Endothelial cell of umbilical vein (primary cell): ENCODE measurements at regions not wholly inside any gene's neighbourhood (a gene's known extent, or its start where the extent isn't known, plus 50 kb on each side); places are given as distances from the start of the nearest gene placed in this dataset.

Experiments
- BruUV-seq: library from RNA; stranded (reverse); fragments of 400-500 nt; replicated peaks from 2 replicates; lab custom pipeline; 2021; lab: Mats Ljungman, UMichigan
- CTCF ChIA-PET: fragments of 300-600, 350-600 bp; sonication (Branson Sonifier 250); formaldehyde crosslinking; loops from one replicate; lab custom pipeline; 2021; ENCODE audit warnings: antibody characterized with exemption, inconsistent platforms; lab: Charles Lee
- POLR2A ChIA-PET: fragments of 300-600, 350-600 bp; sonication (Branson Sonifier 250); formaldehyde crosslinking; loops from one replicate; lab custom pipeline; 2021; ENCODE audit warnings: antibody characterized with exemption, inconsistent platforms; lab: Charles Lee
- DNase-seq: peaks from one replicate; pipeline ENCODE4 v3.0.0-alpha.2; 2011; ENCODE audit warnings: low read depth, low spot score
- FAIRE-seq: peaks from 2 replicates; lab custom pipeline; 2011; peaks lifted over from hg19 to GRCh38; lab: Jason Lieb, UNC
- H2AFZ ChIP-seq: 2 replicates; pipeline ENCODE4 v1.6.0; 2012; ENCODE audit warnings: low read depth, low read length, control low read depth, inconsistent platforms
- H3K27ac ChIP-seq: 2 replicates; pipeline ENCODE4 v1.5.1; 2011; ENCODE audit warnings: low read depth, mild to moderate bottlenecking, control low read depth, low read length, moderate library complexity; ENCODE audit not compliant: insufficient read depth
- H3K27me3 ChIP-seq, 2 experiments: 2 replicates each; pipeline versions ENCODE4 v1.6.0 to v1.6.1; 2011; ENCODE audit warnings: low read length in 2 of 2, mixed read lengths in 1 of 2; ENCODE audit not compliant: control insufficient read depth in 2 of 2, insufficient read depth in 2 of 2
- H3K36me3 ChIP-seq, 2 experiments: 2 replicates in 1 of 2; 3 replicates in 1 of 2; pipeline ENCODE4 v1.5.1; 2011; ENCODE audit warnings: low read length in 2 of 2, mild to moderate bottlenecking in 1 of 2, moderate library complexity in 1 of 2; ENCODE audit not compliant: control insufficient read depth in 2 of 2, insufficient read depth in 2 of 2; ENCODE audit errors: extremely low read depth in 1 of 2
- H3K4me1 ChIP-seq: 3 replicates; pipeline ENCODE4 v1.5.1; 2011; ENCODE audit warnings: mild to moderate bottlenecking, low read length; ENCODE audit not compliant: control insufficient read depth, insufficient read depth; ENCODE audit errors: extremely low read depth
- H3K4me2 ChIP-seq: 2 replicates; pipeline ENCODE4 v1.6.1; 2011; ENCODE audit warnings: low read length, control low read depth, mixed read lengths; ENCODE audit not compliant: insufficient read depth
- H3K4me3 ChIP-seq, 3 experiments: fragments of 200-600 bp in 1 of 3; sonication (generic), shearing (Covaris generic) in 1 of 3; replicated peaks in 1 of 3; 2 replicates each; pipeline ENCODE4 v1.5.1; 2011 to 2016; ENCODE audit warnings: control low read depth in 3 of 3, low read length in 3 of 3, mild to moderate bottlenecking in 2 of 3, inconsistent platforms in 1 of 3, low read depth in 1 of 3, moderate library complexity in 1 of 3; ENCODE audit not compliant: insufficient read depth in 1 of 3
- H3K79me2 ChIP-seq: 2 replicates; pipeline ENCODE4 v1.6.0; 2012; ENCODE audit warnings: low read length, inconsistent platforms; ENCODE audit not compliant: control insufficient read depth, insufficient read depth
- H3K9ac ChIP-seq: replicated peaks from 2 replicates; pipeline ENCODE3; 2011; ENCODE audit warnings: low read length, control low read depth; ENCODE audit not compliant: insufficient read depth; ENCODE audit errors: extremely low read depth
- H3K9me1 ChIP-seq: replicated peaks from 3 replicates; pipeline ENCODE4 v1.6.0; 2011; ENCODE audit warnings: mild to moderate bottlenecking, low read length; ENCODE audit not compliant: control insufficient read depth, insufficient read depth; ENCODE audit errors: extremely low read depth
- H3K9me3 ChIP-seq: replicated peaks from 2 replicates; pipeline ENCODE4 v1.5.1; 2012; ENCODE audit warnings: low read length, inconsistent platforms; ENCODE audit not compliant: control insufficient read depth, insufficient read depth
- H4K20me1 ChIP-seq: replicated peaks from 2 replicates; pipeline ENCODE3; 2011; ENCODE audit warnings: mild to moderate bottlenecking, low read length; ENCODE audit not compliant: control insufficient read depth, insufficient read depth; ENCODE audit errors: extremely low read depth
- EZH2 ChIP-seq: IDR thresholded peaks from 2 replicates; pipeline ENCODE4 v1.6.1; 2012; ENCODE audit warnings: borderline replicate concordance, low read depth, mild to moderate bottlenecking, moderate library complexity, low read length, inconsistent platforms; ENCODE audit not compliant: severe bottlenecking
- FOS ChIP-seq: IDR thresholded peaks from 2 replicates; pipeline ENCODE4 v1.6.1; 2011; ENCODE audit warnings: mild to moderate bottlenecking, low read length, moderate library complexity, borderline replicate concordance; ENCODE audit not compliant: insufficient read depth
- MYC ChIP-seq: IDR thresholded peaks from one replicate; pipeline ENCODE4 v1.6.1; 2011; ENCODE audit warnings: mild to moderate bottlenecking, low read depth, low read length
- POLR2A ChIP-seq: IDR thresholded peaks from 2 replicates; pipeline ENCODE4 v1.6.1; 2012; ENCODE audit warnings: low read depth, mild to moderate bottlenecking, control low read depth, low read length
- POLR2AphosphoS5 ChIP-seq: IDR thresholded peaks from 2 replicates; pipeline ENCODE4 v1.6.1; 2012; ENCODE audit warnings: low read depth, mild to moderate bottlenecking, control low read depth, low read length, moderate library complexity; ENCODE audit not compliant: insufficient read depth
- dilution Hi-C: fragments of 300-500 bp; cut with MboI; formaldehyde crosslinking; loops from one replicate; pipeline ENCODE4 v1.15.0; 2019; ENCODE audit warnings: low sequenced_read_pairs; ENCODE audit not compliant: extremely low pct_ligation_motif_present
- intact Hi-C: fragments of 100-400 bp; cut with micrococcal nuclease; formaldehyde crosslinking; loops from one replicate; pipeline ENCODE4 v1.10.0; 2022
- TF ChIP-seq, protein P1 (sequence below): IDR thresholded peaks from 2 replicates; pipeline ENCODE4 v1.6.1; 2011; ENCODE audit not compliant: insufficient read depth, insufficient read length
- TF ChIP-seq, protein P2 (sequence below), 2 donors: IDR thresholded peaks; 1 replicate in 1 of 2; 2 replicates in 1 of 2; pipeline ENCODE4 v1.5.1; 2011; ENCODE audit warnings: low read length in 2 of 2, mild to moderate bottlenecking in 2 of 2, moderate library complexity in 2 of 2, control low read depth in 1 of 2, inconsistent platforms in 1 of 2, low read depth in 1 of 2; ENCODE audit not compliant: insufficient read depth in 1 of 2; ENCODE audit errors: extremely low read depth in 1 of 2

DNA sequence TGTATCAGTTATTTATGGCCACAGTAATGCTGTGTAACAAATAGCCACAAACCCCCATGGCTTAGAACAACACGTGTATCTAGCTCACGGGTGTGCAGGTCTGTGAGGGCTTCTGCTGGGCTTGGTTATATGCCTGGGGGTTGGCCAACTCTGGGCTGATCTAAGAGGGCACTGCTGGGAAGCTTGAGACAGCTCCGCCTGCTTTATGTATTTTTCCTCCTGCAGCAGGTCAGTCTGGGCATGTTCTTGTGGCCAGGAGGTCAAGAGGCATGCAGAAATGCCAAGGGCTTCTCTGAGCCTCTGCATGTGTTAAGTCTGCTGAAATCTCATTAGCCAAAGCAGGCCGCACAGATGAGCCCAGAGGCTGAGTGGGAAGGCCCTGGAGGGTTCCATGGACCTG, 105.8 kb downstream of the ZNF664 start:
- Histone ChIP-seq H3K79me2 (no peaks in the 10 kb centered on the region), H3K27ac (no peak overlapping the region), H4K20me1 (no peaks in the 10 kb centered on the region), H3K9me1 (no peaks in the 10 kb centered on the region), H3K9ac (no peak overlapping the region), H3K4me1 (no peaks in the 10 kb centered on the region), H3K4me3 (no peak overlapping the region), H3K9me3 (no peaks in the 10 kb centered on the region), H3K36me3 (no peaks in the 10 kb centered on the region), H3K27me3 (no peaks in the 10 kb centered on the region), H2AFZ (no peak overlapping the region), H3K4me2 (no peak overlapping the region)
- ChIA-PET CTCF (no interaction called here), POLR2A (no interaction called here)
- DNase-seq (no peak), FAIRE-seq (no peak)
- dilution Hi-C loops, result no loop called here
- intact Hi-C loops, result no loop called here
- TF ChIP-seq MYC (no peak), FOS (no peak), POLR2A (no peak), EZH2 (no peak)
- BruUV-seq, result no TSS peak

DNA sequence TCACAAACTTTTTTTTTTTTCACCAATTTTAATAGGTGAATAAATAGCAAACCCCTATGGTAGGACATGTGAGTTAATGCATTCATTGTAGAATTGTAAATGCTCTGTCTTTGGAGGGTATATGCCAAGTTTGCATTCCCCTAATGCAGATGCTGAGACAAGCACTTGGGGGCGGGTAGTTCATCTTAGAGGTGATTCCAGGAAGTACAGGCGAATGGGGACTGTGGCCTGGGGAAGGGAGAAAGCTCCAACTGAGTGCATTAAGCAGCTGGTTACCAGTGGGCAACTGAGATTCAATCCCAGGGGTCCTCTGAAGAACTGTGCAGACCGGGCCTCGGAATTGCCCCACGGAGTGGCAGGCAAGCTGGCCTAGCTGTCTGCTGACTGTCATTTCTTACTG, 107.6 kb downstream of the ZNF664 start:
- POLR2A ChIA-PET, result no interaction called here
- H3K36me3 ChIP-seq, result no peaks in the 10 kb centered on the region
- FAIRE-seq, result no peak

More for the DNA sequence above, 107.6 kb downstream of the ZNF664 start:
- no peak overlapping the region for H2AFZ ChIP-seq
- no peak overlapping the region for H3K27ac ChIP-seq
- no peaks in the 10 kb centered on the region for H3K9me3 ChIP-seq
- no peaks in the 10 kb centered on the region for H4K20me1 ChIP-seq
- no peak overlapping the region for H3K4me2 ChIP-seq
- DNase-seq, result no peak
- BruUV-seq, result no TSS peak
- H3K27me3 ChIP-seq, result no peaks in the 10 kb centered on the region
- no peak overlapping the region for H3K9ac ChIP-seq
- dilution Hi-C loops, result no loop called here
- intact Hi-C loops, result no loop called here
- H3K4me3 ChIP-seq, result no peak overlapping the region
- H3K9me1 ChIP-seq, result no peaks in the 10 kb centered on the region
- no peak for TF ChIP-seq EZH2
- TF ChIP-seq, protein P1, sequence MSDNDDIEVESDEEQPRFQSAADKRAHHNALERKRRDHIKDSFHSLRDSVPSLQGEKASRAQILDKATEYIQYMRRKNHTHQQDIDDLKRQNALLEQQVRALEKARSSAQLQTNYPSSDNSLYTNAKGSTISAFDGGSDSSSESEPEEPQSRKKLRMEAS, result no peak
- no peak for TF ChIP-seq POLR2A
- TF ChIP-seq, protein P2, sequence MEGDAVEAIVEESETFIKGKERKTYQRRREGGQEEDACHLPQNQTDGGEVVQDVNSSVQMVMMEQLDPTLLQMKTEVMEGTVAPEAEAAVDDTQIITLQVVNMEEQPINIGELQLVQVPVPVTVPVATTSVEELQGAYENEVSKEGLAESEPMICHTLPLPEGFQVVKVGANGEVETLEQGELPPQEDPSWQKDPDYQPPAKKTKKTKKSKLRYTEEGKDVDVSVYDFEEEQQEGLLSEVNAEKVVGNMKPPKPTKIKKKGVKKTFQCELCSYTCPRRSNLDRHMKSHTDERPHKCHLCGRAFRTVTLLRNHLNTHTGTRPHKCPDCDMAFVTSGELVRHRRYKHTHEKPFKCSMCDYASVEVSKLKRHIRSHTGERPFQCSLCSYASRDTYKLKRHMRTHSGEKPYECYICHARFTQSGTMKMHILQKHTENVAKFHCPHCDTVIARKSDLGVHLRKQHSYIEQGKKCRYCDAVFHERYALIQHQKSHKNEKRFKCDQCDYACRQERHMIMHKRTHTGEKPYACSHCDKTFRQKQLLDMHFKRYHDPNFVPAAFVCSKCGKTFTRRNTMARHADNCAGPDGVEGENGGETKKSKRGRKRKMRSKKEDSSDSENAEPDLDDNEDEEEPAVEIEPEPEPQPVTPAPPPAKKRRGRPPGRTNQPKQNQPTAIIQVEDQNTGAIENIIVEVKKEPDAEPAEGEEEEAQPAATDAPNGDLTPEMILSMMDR (IDR thresholded peaks at IDR 0.05; ENCODE audit: extremely low read depth in 1 of 2, insufficient read depth in 1 of 2, low read depth in 1 of 2, low read length in 2 of 2), result no peak
- no peak for TF ChIP-seq POLR2AphosphoS5
- CTCF ChIA-PET, result interaction anchor here (1.1 kb wide), 1 partner anchor 27 kb away, joined by 4 read pairs; no protein-coding TSS in a partner anchor
- H3K79me2 ChIP-seq, result no peaks in the 10 kb centered on the region
- no peaks in the 10 kb centered on the region for H3K4me1 ChIP-seq
